ENCODE measurements at regions not wholly inside any gene's neighbourhood (a gene's known extent, or its start where the extent isn't known, plus 50 kb on each side); places are given as distances from the start of the nearest gene placed in this dataset.

DNA sequence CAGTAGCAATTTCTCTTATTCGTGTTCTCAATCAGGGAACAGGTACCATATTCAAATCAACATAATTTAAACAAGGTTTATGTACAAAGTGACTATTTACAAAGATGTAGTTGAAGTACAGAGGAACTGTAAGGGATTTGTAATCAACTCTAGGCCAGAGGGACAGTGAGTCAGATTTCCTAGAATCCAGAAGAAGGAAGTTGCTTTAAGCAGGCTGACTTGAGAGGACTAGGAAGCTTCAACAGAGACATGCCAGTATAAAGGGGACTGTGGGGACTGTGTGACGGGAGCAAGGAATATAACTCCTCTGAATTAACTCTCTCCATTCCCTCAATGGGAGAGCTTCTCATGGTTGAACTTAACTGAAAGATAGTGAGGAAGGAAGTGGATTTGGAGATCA is 427.4 kb upstream of the JAG1 start:
- H3K36me3 ChIP-seq, result no peaks in the 10 kb centered on the region
- H3K36me3 Mint-ChIP-seq, result no peaks in the 10 kb centered on the region
- TF ChIP-seq EZH2phosphoT487 (IDR thresholded peaks at IDR 0.05), result no peak
- TF ChIP-seq, protein P1, sequence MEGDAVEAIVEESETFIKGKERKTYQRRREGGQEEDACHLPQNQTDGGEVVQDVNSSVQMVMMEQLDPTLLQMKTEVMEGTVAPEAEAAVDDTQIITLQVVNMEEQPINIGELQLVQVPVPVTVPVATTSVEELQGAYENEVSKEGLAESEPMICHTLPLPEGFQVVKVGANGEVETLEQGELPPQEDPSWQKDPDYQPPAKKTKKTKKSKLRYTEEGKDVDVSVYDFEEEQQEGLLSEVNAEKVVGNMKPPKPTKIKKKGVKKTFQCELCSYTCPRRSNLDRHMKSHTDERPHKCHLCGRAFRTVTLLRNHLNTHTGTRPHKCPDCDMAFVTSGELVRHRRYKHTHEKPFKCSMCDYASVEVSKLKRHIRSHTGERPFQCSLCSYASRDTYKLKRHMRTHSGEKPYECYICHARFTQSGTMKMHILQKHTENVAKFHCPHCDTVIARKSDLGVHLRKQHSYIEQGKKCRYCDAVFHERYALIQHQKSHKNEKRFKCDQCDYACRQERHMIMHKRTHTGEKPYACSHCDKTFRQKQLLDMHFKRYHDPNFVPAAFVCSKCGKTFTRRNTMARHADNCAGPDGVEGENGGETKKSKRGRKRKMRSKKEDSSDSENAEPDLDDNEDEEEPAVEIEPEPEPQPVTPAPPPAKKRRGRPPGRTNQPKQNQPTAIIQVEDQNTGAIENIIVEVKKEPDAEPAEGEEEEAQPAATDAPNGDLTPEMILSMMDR (IDR thresholded peaks at IDR 0.05), result no peak
- no peak for TF ChIP-seq EZH2 (IDR thresholded peaks at IDR 0.05)
- H4K20me1 ChIP-seq (ENCODE audit: low read depth), result no peaks in the 10 kb centered on the region
- no peak overlapping the region for H3K27ac Mint-ChIP-seq
- H3K79me2 ChIP-seq (ENCODE audit: low read depth), result no peaks in the 10 kb centered on the region
- H3K4me1 Mint-ChIP-seq, result no peaks in the 10 kb centered on the region
- no peaks in the 10 kb centered on the region for H3F3A ChIP-seq (ENCODE audit: low read depth)
- H3K9me3 ChIP-seq (ENCODE audit: low read depth), result no peaks in the 10 kb centered on the region
- H3K4me3 ChIP-seq, result no peak overlapping the region
- no peak overlapping the region for H3K27ac ChIP-seq
- DNase-seq (ENCODE audit: low spot score), result no peak
- H3K27me3 Mint-ChIP-seq (ENCODE audit: insufficient read depth, low read depth), result peaks cover 7% of the 10 kb centered on the region
- H3K27me3 ChIP-seq, result no peaks in the 10 kb centered on the region
- H3K4me3 Mint-ChIP-seq, result no peak overlapping the region
- H2AFZ ChIP-seq (replicated peaks), result peak overlapping the region; percentile 1
- peaks cover 2% of the 10 kb centered on the region for H3K9me3 Mint-ChIP-seq
- no peak overlapping the region for H3K9ac ChIP-seq
- no peak overlapping the region for H3K4me2 ChIP-seq
- no peaks in the 10 kb centered on the region for H3K4me1 ChIP-seq

- no peak overlapping the region for H2AFZ ChIP-seq (replicated peaks)
- H3F3A ChIP-seq (ENCODE audit: low read depth), result no peaks in the 10 kb centered on the region
- Mint-ChIP-seq H3K27me3 (ENCODE audit: insufficient read depth, low read depth) (peaks cover 7% of the 10 kb centered on the region), H3K27ac (no peak overlapping the region), H3K36me3 (no peaks in the 10 kb centered on the region), H3K4me1 (no peaks in the 10 kb centered on the region), H3K4me3 (no peak overlapping the region), H3K9me3 (peaks cover 2% of the 10 kb centered on the region)
- H4K20me1 ChIP-seq (ENCODE audit: low read depth), result no peaks in the 10 kb centered on the region
- H3K4me1 ChIP-seq, result no peaks in the 10 kb centered on the region
- H3K9me3 ChIP-seq (ENCODE audit: low read depth), result no peaks in the 10 kb centered on the region
- no peak overlapping the region for H3K4me3 ChIP-seq
- DNase-seq (ENCODE audit: low spot score), result no peak
- no peak overlapping the region for H3K4me2 ChIP-seq
- H3K27me3 ChIP-seq, result no peaks in the 10 kb centered on the region
- H3K79me2 ChIP-seq (ENCODE audit: low read depth), result no peaks in the 10 kb centered on the region
- no peak overlapping the region for H3K27ac ChIP-seq
- TF ChIP-seq EZH2 (IDR thresholded peaks at IDR 0.05), result no peak
- H3K9ac ChIP-seq, result no peak overlapping the region
- H3K36me3 ChIP-seq, result no peaks in the 10 kb centered on the region
Measured at GRCh38 chr20:11101696-11102095, 427.9 kb upstream of the JAG1 start.

- Mint-ChIP-seq H3K9me3 (peaks cover 2% of the 10 kb centered on the region), H3K4me1 (peaks cover 6% of the 10 kb centered on the region)
- no peak overlapping the region for H3K9ac ChIP-seq
Measured at GRCh38 chr20:11103866-11104265, 430.1 kb upstream of the JAG1 start.

GRCh38 chr20:11108102-11108810 is 434.5 kb upstream of the JAG1 start:
- no peaks in the 10 kb centered on the region for H3K9me3 ChIP-seq (ENCODE audit: low read depth)
- Mint-ChIP-seq H3K27ac (no peak overlapping the region), H3K36me3 (no peaks in the 10 kb centered on the region), H3K27me3 (ENCODE audit: insufficient read depth, low read depth) (no peaks in the 10 kb centered on the region), H3K9me3 (no peaks in the 10 kb centered on the region), H3K4me1 (peaks cover 6% of the 10 kb centered on the region), H3K4me3 (no peak overlapping the region)
- no peak overlapping the region for H2AFZ ChIP-seq (replicated peaks)
- no peak for DNase-seq (ENCODE audit: low spot score)
- no peaks in the 10 kb centered on the region for H4K20me1 ChIP-seq (ENCODE audit: low read depth)
- no peaks in the 10 kb centered on the region for H3K36me3 ChIP-seq
- H3K9ac ChIP-seq, result no peak overlapping the region
- TF ChIP-seq, protein P1 (IDR thresholded peaks at IDR 0.05), result no peak
- TF ChIP-seq EZH2 (IDR thresholded peaks at IDR 0.05) (no peak), EZH2phosphoT487 (IDR thresholded peaks at IDR 0.05) (no peak)
- H3K79me2 ChIP-seq (ENCODE audit: low read depth), result no peaks in the 10 kb centered on the region
- H3K27ac ChIP-seq, result no peak overlapping the region
- no peak overlapping the region for H3K4me3 ChIP-seq
- no peak overlapping the region for H3K4me2 ChIP-seq
- H3F3A ChIP-seq (ENCODE audit: low read depth), result no peaks in the 10 kb centered on the region
- H3K4me1 ChIP-seq, result peaks cover 5% of the 10 kb centered on the region
- no peaks in the 10 kb centered on the region for H3K27me3 ChIP-seq

More at GRCh38 chr20:11103866-11104265, 430.1 kb upstream of the JAG1 start:
- TF ChIP-seq, protein P1 (IDR thresholded peaks at IDR 0.05), result no peak
- no peak for TF ChIP-seq EZH2 (IDR thresholded peaks at IDR 0.05)
- Histone ChIP-seq H3K79me2 (ENCODE audit: low read depth) (no peaks in the 10 kb centered on the region), H4K20me1 (ENCODE audit: low read depth) (no peaks in the 10 kb centered on the region), H3F3A (ENCODE audit: low read depth) (no peaks in the 10 kb centered on the region), H3K36me3 (no peaks in the 10 kb centered on the region), H3K4me1 (peaks cover 5% of the 10 kb centered on the region), H3K9me3 (ENCODE audit: low read depth) (no peaks in the 10 kb centered on the region), H3K27ac (no peak overlapping the region), H2AFZ (replicated peaks) (no peak overlapping the region), H3K4me2 (no peak overlapping the region), H3K4me3 (no peak overlapping the region), H3K27me3 (no peaks in the 10 kb centered on the region)
- Mint-ChIP-seq H3K27ac (no peak overlapping the region), H3K27me3 (ENCODE audit: insufficient read depth, low read depth) (peaks cover 3% of the 10 kb centered on the region), H3K4me3 (no peak overlapping the region), H3K36me3 (no peaks in the 10 kb centered on the region)
- DNase-seq (ENCODE audit: low spot score), result no peak
